ENCODE measurements at regions not wholly inside any gene's neighbourhood (a gene's known extent, or its start where the extent isn't known, plus 50 kb on each side); places are given as distances from the start of the nearest gene placed in this dataset.

- TF ChIP-seq CTCF (IDR thresholded peaks at IDR 0.05; ENCODE audit: low read depth, low read length, poor library complexity, severe bottlenecking) (no peak), EZH2phosphoT487 (IDR thresholded peaks at IDR 0.05; ENCODE audit: borderline replicate concordance, low read length) (no peak)
Observed at GRCh38 chr2:55796121-55796520, 102.5 kb upstream of the PNPT1 start.
